MM.1S (cell line): ENCODE measurements at regions not wholly inside any gene's neighbourhood (a gene's known extent, or its start where the extent isn't known, plus 50 kb on each side); places are given as distances from the start of the nearest gene placed in this dataset.

Source experiments
- DNase-seq: peaks from one replicate; pipeline ENCODE4 v3.0.0-alpha.2; 2015
- H2AFZ ChIP-seq: fragments of 300-600 bp; sonication (generic); 2 replicates; pipeline ENCODE4 v1.6.0; 2016; ENCODE audit warnings: antibody characterized with exemption, low read length
- H3F3A ChIP-seq: fragments of 300-600 bp; sonication (generic); 2 replicates; pipeline ENCODE4 v1.6.1; 2016; ENCODE audit warnings: mild to moderate bottlenecking, antibody characterized with exemption, low read length, moderate library complexity, mixed read lengths; ENCODE audit not compliant: insufficient read depth
- H3K27ac ChIP-seq: fragments of 300-600 bp; sonication (generic); 2 replicates; pipeline ENCODE4 v1.5.1; 2016; ENCODE audit warnings: mild to moderate bottlenecking, low read length
- H3K27me3 ChIP-seq: fragments of 300-600 bp; sonication (generic); replicated peaks from 2 replicates; pipeline ENCODE4 v1.6.0; 2016; ENCODE audit warnings: low read length; ENCODE audit not compliant: insufficient read depth
- H3K36me3 ChIP-seq: fragments of 300-600 bp; sonication (generic); replicated peaks from 2 replicates; pipeline ENCODE4 v1.6.1; 2016; ENCODE audit warnings: mild to moderate bottlenecking, low read length, mixed read lengths; ENCODE audit not compliant: insufficient read depth
- H3K4me1 ChIP-seq: fragments of 300-600 bp; sonication (generic); 2 replicates; pipeline ENCODE4 v1.6.1; 2016; ENCODE audit warnings: low read length, mixed read lengths
- H3K4me2 ChIP-seq: fragments of 300-600 bp; sonication (generic); 2 replicates; pipeline ENCODE4 v1.6.0; 2016; ENCODE audit warnings: low read depth, low read length
- H3K4me3 ChIP-seq: fragments of 300-600 bp; sonication (generic); 2 replicates; pipeline ENCODE4 v1.5.1; 2016; ENCODE audit warnings: low read length, mixed read lengths
- H3K79me2 ChIP-seq: fragments of 300-600 bp; sonication (generic); 2 replicates; pipeline ENCODE4 v1.6.1; 2016; ENCODE audit warnings: mixed run types, low read length, mixed read lengths
- H3K9ac ChIP-seq: fragments of 300-600 bp; sonication (generic); 2 replicates; pipeline ENCODE4 v1.6.1; 2016; ENCODE audit warnings: low read length, mixed read lengths
- H3K9me2 ChIP-seq: fragments of 300-600 bp; sonication (generic); replicated peaks from 2 replicates; pipeline ENCODE4 v1.6.1; 2016; ENCODE audit warnings: mild to moderate bottlenecking, low read length, mixed read lengths; ENCODE audit not compliant: insufficient read depth
- H3K9me3 ChIP-seq: fragments of 300-600 bp; sonication (generic); replicated peaks from 2 replicates; pipeline ENCODE4 v1.6.1; 2016; ENCODE audit warnings: mild to moderate bottlenecking, low read length, mixed read lengths; ENCODE audit not compliant: insufficient read depth
- H4K20me1 ChIP-seq: fragments of 300-600 bp; sonication (generic); 2 replicates; pipeline ENCODE4 v1.6.1; 2016; ENCODE audit warnings: mild to moderate bottlenecking, low read length, moderate library complexity, mixed read lengths; ENCODE audit not compliant: insufficient read depth
- CTCF ChIP-seq: fragments of 300-600 bp; sonication (generic); IDR thresholded peaks from 2 replicates; pipeline ENCODE4 v1.5.1; 2016; ENCODE audit warnings: antibody characterized with exemption, low read length, mixed read lengths
- EZH2 ChIP-seq: fragments of 300-600 bp; sonication (generic); optimal IDR thresholded peaks from 2 replicates; pipeline ENCODE3; 2017; ENCODE audit warnings: low read depth, mild to moderate bottlenecking, antibody characterized with exemption, low read length, mixed read lengths
- EZH2phosphoT487 ChIP-seq: fragments of 300-600 bp; sonication (generic); IDR thresholded peaks from 2 replicates; pipeline ENCODE4 v1.6.1; 2018; ENCODE audit warnings: antibody characterized with exemption, low read length

DNA sequence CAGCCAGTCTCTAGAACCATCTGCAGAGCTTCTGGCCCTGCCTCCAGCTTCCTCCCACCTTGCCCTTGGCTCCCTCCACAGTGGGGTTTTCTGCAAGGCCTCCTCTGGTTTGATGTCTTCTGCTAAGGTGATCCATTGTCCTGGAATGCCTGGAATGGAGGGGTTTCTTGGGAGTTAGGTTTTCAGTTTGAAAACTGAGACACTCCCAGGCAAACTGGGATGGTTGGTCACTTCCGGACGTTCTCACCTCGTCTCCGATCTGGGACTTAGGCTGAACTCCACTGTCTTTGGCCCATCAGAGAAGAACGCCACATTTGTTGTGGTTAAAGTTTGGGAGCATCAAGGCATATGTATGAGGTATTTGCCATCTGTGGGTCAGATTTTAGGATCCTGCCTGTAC lies 77.4 kb upstream of the KLHL25 start:
- Histone ChIP-seq H3K9me2 (no peaks in the 10 kb centered on the region), H3K27me3 (no peaks in the 10 kb centered on the region), H3K9me3 (no peaks in the 10 kb centered on the region), H3K27ac (no peak overlapping the region), H3K4me1 (peaks cover 11% of the 10 kb centered on the region), H3K79me2 (no peaks in the 10 kb centered on the region), H2AFZ (no peak overlapping the region), H3F3A (peaks cover 4% of the 10 kb centered on the region; the same call in 1 of the 2 replicates), H3K36me3 (no peaks in the 10 kb centered on the region), H3K9ac (no peak overlapping the region), H3K4me2 (no peak overlapping the region), H4K20me1 (no peaks in the 10 kb centered on the region), H3K4me3 (no peak overlapping the region)
- no peak for TF ChIP-seq EZH2
- TF ChIP-seq CTCF, result no peak
- no peak for DNase-seq

GRCh38 chr15:85874236-85874635 lies 79.5 kb upstream of the KLHL25 start:
- Histone ChIP-seq H3K27ac (no peak overlapping the region), H3F3A (peaks cover 3% of the 10 kb centered on the region; the same call in 1 of the 2 replicates), H3K27me3 (no peaks in the 10 kb centered on the region), H3K9me2 (no peaks in the 10 kb centered on the region), H2AFZ (no peak overlapping the region), H4K20me1 (no peaks in the 10 kb centered on the region), H3K4me2 (no peak overlapping the region), H3K9ac (no peak overlapping the region), H3K4me1 (peaks cover 3% of the 10 kb centered on the region), H3K79me2 (no peaks in the 10 kb centered on the region), H3K4me3 (no peak overlapping the region), H3K36me3 (no peaks in the 10 kb centered on the region), H3K9me3 (no peaks in the 10 kb centered on the region)
- no peak for DNase-seq
- TF ChIP-seq CTCF, result no peak
- TF ChIP-seq EZH2, result no peak
- no peak for TF ChIP-seq EZH2phosphoT487

- no peak overlapping the region for H3K4me2 ChIP-seq
- H3K9ac ChIP-seq, result no peak overlapping the region
Observed at GRCh38 chr15:85875756-85876155, 81.0 kb upstream of the KLHL25 start.

More at GRCh38 chr15:85875756-85876155, 81.0 kb upstream of the KLHL25 start:
- no peaks in the 10 kb centered on the region for H4K20me1 ChIP-seq
- H3K9me3 ChIP-seq, result no peaks in the 10 kb centered on the region
- TF ChIP-seq EZH2phosphoT487 (no peak), CTCF (no peak), EZH2 (no peak)
- no peaks in the 10 kb centered on the region for H3K4me1 ChIP-seq
- H3K27ac ChIP-seq, result no peak overlapping the region
- no peak overlapping the region for H3K4me3 ChIP-seq
- no peaks in the 10 kb centered on the region for H3K79me2 ChIP-seq
- DNase-seq, result no peak
- H3K27me3 ChIP-seq, result no peaks in the 10 kb centered on the region
- H3K36me3 ChIP-seq, result no peaks in the 10 kb centered on the region
- H3F3A ChIP-seq, result no peaks in the 10 kb centered on the region
- H3K9me2 ChIP-seq, result no peaks in the 10 kb centered on the region
- no peak overlapping the region for H2AFZ ChIP-seq
